Left renal pelvis (tissue), 4 donors: ENCODE measurements at regions not wholly inside any gene's neighbourhood (a gene's known extent, or its start where the extent isn't known, plus 50 kb on each side); places are given as distances from the start of the nearest gene placed in this dataset.

ENCODE experiments used
- DNase-seq, 4 donors: peaks; one replicate each; pipeline ENCODE4 v3.0.0-alpha.2; 2013; ENCODE audit warnings: low read depth in 4 of 4, low spot score in 3 of 4

DNA sequence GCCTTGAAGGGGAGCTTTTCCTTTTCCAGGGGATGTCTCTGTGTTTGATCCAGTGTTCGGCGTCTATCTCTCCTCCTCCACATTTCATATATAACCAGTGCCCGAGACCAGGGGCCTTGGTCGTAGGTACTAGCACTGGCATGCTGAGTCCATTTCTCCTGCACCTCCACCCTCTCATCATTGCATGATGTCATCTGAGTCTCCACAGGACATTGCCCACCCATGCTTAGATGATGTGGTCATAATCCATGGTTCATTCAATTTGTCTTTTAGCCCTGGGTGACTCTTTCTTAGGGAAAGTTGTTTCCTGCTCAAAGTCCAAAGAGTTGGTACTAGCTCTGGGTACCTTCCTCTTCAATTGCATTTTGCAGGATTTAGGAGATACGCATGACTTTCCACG is 328.1 kb downstream of the BCL11B start:
- DNase-seq: no peak

DNA sequence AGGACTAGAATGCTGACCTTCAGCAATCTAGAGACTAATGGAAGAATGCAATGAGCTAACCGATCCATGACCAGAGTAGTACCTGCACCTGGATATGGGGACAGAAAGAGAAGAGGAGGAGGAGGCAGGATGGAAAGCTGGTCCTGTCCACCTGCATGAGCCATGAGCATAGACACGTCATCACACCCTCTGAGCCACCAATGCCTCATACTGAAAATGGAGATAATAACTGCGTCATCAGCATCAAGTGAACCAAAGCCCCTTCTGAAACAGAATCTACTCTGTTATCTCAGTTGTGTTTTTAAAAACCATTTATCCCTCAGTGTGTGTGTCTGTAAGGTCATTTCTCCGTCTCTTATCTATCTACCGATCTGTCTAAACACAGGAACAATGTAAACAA is 327.0 kb downstream of the BCL11B start:
- no peak for DNase-seq

DNA sequence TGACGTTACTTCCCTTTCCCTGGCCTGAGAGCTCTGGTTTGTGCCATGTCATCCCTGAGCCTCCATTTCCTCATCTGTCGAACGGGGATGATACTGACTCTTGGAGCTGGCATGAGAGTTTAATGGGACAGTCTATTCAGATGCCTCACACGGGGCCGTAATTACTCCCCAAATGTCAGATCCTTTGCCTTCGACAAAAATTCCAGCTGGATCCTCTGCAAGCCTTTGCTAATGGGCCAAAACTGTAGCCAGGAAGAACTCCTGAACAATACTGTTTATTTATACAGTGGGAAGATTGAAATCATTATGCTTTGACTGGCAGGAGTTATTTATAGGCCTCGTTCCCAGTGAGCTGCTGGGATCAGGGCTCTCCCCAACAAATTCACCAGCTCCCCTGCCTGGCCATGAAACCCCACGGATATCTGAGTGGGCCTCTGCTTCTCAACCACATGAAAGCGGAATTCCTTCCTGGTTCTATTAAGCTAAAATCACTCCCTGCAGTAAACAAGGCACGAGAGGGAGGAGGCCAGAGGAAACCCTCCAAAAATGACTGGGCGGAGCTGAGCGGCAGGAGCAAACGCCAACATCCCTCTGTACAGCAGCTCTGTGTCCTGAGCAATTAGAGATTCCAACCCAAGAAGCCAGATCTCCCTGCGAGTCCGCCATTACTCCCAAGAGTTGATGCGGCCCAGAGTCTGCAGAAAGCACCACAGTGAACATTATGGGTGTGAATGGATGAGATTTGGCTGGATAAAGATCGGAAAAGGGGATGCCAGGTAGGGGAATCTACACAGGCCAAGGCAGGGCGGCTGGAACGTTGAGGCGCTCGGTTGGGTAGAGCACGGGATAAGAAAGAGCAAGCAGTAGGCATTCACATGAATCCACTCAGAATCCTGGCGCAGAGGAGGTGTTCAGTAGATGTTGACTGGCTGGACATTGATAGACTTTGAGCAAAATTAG is 326.1 kb downstream of the BCL11B start:
- no peak for DNase-seq

DNA sequence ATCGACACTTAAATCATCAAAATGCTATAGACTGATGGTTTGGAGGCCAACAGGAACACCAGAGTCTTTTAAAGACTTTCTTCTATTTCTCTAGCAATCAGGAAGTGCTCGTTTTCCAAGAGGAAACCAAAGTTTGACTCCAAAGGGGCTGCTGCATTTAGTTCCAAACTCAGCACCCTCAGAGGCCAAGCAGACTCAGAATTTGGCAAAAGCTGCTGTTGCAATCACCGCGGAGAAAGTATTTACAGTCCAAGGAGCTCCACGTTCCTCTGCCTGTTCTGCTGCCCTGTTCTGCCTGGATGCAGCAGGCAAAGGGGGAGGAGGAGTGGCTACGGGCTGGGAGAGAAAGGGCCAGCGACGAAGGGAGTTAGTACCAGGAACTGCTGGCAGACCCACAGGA is 325.1 kb downstream of the BCL11B start:
- DNase-seq: peak in 2 of 4 donors; percentile 8 to 35

DNA sequence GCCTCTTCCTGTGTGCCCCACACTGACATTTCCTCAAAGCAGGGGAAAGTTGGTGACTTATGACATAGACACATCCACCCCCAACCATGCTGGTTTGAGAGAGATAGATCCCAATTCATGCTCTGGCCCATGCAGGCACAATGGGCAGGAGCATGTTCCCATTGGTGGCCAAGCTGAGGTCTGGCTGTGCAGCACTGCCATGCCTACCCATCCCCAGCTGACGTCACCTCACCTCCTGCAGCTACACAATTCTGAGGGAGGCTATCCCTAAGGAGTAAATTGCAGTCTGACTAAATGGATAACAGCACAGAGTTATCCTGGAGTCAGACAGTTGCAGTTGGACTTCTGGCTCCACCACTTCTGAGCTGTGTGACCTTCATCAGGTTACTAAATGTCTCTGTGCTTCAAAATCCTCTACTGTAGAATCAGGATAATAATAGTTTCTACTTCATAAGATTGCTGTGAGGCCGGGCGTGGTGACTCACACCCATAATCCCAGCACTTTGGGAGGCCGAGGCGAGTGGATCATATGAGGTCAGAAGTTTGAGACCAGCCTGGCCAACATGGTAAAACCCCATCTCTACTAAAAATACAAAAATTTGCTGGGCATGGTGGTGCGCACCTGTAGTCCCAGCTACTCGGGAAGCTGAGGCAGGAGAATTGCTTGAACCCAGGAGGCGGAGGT is 323.9 kb downstream of the BCL11B start:
- DNase-seq: no peak

DNA sequence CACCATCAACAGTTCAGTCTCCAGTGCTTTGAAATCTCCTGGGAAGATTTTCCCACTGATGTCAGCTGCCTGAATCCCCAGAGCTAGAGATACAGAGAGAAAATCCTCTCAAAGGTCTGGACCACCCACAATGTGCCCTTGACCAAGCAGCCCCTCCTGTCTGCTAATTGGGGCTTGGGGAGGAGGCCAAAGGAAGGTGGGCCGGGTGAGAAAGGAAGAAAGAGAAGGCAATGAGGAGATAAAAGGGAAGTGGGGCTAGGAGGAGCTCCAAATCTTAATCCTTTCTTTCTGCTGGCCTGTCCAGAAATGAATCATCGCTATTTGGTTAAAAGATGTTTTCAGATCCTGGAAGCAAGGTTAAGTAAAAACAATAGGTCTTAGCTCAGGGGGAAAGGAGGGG is 322.9 kb downstream of the BCL11B start:
- no peak for DNase-seq

DNA sequence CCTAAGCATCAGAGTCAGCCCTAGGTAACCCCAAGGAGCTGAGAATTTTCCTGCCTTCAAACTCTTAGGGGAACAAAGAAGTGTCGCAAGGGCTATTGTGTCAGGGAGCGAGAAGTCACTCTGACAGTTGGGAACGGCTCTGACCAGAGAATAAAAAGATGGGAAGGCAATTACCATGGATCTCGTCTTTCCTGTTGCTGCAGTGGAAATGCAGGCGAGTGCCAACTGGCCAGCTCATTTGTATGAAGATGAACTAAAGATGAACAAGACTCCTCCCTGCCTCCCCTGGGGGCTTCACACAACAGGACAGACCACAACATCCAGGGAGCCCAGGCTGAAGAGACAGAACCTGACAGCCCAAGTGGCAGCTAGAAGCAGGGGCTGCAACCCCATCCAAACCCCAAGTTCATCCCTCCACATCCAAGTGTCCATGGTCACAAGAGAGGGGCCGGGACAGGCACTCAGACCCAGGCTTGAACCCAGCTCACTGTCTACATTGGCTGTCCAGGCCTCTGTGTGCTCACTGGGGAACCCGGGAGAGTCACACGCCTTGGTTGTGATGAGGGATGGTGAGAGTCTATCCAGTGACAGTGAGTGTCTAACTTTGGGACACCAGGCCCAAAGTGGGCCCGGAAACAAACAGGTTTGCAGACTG is 322.4 kb downstream of the BCL11B start:
- no peak for DNase-seq

DNA sequence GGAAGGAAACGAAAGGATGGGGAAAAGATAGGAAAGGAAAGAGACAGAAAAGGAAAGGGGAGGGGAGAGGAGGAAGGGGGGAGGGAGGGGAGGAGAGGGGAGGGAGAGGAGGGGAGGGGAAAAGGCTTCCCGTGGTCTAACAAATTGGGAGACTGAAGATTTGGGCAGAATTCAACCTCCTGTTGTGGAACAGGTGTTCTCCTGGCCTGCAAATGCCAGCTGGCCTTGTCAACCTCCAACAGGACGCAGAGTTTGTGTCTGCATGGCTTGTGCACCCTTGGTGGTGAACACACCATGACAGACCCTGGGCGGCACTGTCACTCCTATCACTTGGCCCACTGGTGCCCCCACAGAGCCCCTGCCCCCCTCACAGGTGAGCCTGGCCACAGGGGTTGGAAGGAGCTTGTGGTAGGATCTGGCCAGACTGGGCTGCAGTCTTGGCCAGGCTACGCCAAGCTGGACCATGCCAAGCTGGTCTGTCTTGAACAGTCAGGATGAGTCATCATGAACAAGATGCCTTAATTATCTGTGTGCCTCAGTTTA is 321.6 kb downstream of the BCL11B start:
- no peak for DNase-seq

DNA sequence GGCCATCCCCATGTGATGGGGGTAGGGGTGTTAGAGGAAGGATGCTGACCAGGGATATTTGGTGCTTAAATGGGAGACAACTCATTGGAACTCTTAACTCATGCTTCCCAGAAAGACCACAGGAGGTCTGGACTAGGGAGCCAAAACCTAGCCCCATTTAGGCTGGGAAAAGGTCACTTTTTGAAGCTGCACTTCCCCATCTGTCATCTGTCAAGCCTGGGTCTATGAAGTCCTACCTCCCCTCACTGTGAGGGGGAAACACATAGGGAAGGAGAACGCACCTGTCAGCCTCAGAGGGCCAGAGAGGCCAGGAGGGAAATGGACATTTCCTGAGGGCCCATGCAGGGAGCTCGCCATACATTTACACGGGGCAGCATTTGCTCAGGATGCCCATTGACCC is 321.0 kb downstream of the BCL11B start:
- DNase-seq: no peak

DNA sequence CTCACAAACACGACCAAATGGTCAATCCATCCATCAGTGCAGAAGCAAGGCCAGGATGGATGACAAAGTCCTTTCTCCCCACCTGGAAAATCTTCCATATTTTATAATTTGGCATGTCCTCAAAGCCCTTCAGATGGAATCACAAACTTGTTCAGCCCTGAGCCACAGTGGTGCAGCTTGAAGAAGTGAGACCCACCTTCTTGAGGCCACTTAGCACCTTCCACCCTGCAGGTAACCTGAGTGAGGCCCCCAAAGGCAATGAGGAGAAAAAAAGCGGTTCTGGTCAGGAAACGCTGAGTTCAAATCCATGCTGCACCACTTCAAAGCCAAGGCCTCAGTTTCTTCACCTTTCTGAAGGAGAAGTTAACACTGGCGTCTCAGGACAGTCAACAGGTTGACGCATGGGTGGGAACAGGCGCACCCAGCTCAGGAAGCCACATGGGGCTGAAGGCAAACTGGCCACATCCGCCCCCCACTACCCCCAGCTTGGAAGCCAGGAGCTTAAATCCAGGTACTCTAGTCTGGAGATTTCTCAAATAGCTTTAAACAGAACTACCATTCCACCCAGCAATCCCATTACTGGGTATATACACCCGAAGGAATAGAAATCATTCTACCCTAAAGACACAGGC is 320.4 kb downstream of the BCL11B start:
- no peak for DNase-seq

DNA sequence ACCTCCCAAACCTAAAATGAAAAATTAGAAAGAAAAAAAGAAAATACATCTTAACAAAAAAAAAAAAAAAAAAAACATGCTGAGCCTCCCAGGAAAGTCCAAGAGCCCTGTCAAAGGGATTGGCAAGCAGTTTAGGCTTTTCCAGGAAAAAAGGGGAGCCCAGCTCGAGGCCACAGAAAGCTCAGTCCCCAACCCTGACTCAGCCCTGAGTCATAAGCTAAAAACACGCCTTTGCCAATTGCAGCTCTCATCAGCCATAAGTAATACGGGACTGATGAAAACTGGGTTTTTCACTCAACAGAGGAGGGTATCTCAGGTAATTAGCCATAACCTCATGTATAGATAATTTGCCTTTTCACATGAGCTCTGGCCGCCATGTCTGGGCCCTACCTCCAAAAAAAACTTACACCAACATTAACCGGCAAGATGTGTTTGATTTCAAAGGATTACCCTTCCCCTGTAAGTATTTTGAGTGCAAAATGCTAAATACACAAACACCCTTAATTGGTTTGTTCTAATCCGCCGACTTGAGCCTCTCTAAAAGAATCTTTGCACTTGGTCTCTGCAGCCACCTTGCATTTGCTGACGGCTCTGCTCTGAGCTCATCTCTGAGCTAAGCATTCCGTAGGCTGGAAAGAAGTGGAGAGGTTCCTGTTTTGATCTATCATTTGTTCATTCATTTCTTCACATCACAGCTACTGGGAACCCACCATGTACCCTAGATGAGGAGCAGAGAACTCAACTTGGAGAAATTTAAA is 319.2 kb downstream of the BCL11B start:
- DNase-seq: no peak

DNA sequence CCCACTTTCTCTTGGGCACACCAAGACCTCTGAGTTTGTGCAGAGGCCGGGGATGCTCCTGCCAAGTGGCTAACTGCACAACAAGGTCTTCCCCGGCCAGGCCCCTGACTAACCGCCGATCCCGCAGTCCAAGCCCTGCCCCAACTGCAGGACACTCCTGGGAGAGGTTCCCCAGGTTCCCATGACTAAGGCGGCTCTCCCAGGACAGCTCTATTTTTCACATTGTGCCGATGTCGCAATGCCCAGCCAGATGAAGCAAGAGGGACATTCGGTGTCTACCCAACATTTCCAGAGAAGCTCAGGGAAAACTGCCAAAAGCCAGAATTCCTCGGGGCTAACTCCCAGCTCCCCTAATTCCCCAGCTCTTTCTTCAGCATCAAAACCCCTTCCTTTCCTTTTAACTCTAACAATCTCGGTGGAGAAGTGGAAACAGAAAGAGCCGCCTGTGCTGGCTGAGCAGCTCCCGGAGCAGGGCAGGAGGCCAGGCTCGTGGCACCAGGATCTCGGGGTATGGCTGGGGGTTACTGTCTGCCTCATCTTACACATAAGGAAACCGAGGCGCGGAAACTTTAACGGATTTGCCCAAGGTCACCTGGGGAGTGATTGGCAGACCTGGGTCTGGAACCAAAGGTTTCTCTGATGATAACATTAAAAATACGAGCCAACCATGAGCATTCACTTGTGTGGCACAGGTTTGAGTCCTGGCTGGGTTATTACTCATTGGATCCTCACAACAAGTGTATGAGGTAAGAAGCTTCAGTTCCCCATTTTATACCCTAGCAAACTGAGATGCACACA is 318.2 kb downstream of the BCL11B start:
- no peak for DNase-seq

DNA sequence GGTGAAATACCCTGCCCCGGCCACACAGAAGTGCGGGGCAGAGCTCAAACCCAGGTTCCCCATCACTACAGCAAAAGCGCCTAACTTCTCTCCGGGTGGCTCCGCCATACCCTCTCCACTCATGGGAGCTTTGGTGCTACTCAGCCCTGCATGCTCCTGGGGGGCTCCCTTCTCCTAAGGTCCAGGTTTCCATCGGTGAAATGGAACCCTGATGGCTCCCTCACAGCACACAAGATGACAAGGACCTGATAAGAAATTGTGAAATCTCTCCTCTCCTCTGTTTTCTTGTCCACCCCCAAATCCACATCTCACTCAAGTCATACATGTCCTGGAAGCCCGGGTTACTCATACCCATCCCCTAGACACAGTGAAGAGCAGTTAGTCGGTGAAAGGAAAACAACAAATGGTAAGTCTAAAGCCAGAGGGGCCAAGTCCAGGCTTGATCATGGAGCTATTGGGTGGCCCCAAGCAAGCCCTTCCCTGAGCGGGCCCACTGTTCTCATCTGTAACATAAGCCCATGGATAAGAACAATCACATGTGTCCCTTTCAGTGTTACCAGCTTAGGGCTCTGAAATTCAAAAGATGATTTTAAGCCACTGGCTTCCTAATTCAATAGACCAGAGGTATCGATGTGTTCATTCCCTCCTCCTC is 317.5 kb downstream of the BCL11B start:
- DNase-seq: no peak

DNA sequence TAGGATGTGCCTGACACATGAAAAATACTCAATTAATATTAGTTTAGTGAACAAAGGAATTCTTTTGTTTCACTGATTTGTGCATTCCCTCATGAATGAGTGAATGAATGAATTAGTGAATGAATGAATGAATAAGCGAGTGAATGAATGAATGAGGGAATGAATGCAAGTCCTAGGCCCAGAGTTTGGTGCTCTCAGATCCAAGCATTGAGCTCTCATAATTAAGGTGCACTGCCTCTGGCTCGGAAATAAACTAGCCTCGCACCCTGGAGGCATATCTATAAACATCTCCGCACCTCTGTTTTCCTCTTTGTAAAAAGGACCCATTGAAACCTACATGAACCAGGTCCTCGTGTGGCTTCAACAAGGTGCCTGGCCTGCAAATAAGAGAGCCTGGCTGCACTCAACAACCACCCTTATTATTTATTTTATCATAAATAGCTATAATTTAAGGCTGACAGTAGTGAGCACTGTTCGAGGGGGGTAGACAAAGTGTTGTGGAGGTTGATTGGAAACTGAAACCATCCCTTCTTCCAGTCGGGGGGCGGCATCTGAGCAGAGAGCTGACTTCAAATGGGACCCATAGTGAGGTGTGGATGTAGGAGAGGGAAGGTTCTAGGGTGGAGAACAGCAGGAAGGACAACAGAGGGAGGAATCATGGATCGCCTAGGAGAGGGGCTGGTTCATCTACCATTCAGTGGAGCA is 316.8 kb downstream of the BCL11B start:
- DNase-seq: no peak

DNA sequence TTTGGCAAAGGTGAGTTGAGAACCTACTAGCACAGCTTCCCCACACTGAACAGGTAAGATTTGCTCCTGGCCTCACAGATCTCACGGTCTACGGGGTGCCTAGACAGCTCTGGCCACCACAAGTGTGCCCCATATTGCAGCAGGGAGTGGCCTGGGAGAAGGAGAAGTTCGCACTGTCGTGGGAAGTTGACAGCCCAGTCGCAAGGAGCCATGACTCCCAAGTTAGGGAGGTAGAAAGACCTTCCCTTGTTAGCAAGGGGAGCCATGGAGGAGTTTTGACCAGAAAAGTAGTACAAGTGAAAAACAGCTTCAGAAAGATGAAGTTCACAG is 316.3 kb downstream of the BCL11B start:
- no peak for DNase-seq

DNA sequence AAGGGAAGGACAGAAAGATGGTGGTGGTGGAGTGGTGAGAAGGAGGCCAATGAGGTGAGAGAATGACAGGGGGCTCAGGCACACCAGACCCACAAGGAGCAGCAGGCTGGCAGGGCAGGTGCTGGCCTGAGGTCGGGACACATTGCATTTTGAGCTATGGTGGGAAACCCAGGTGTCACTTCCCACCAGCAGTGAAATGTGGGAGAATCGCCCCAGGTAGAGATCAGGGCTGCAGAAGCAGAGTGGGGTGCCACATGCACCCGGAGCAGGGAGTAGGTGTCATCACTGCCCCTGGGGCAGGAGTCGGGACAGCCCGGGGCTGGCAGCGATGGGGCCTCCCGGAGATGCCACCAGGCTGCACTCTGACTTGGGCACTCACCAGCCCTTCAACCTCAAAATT is 315.8 kb downstream of the BCL11B start:
- DNase-seq: no peak

DNA sequence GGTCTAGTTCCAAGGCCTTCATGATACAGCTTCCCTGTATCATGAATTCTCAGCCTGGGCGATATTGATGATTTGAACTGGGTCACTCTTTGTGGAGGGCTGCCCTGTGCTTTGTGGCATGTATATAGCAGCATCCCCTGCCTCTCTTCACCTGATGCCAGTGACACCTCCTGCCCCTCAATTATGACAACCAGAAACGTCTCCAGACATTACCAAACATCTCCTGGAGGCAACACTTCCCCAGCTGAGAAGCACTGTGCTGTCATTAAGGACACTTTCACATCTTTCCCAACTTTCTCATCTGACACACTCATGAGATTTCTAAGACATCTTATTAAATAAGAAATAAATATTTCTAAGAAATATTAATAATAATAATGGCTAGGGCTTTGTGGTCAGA is 315.3 kb downstream of the BCL11B start:
- DNase-seq: no peak
